Suppressor macrophage (primary cell): ENCODE measurements at regions not wholly inside any gene's neighbourhood (a gene's known extent, or its start where the extent isn't known, plus 50 kb on each side); places are given as distances from the start of the nearest gene placed in this dataset.

Experiments used
- DNase-seq, 4 experiments: peaks; one replicate each; pipeline ENCODE4 v3.0.0-alpha.2; 2020 to 2022

GRCh38 chr12:67501362-67501761, 147.2 kb upstream of the DYRK2 start:
- no peak for DNase-seq

- DNase-seq, result peak; percentile 11 to 60 (median 34)
Observed at GRCh38 chr12:67504026-67504425, 144.5 kb upstream of the DYRK2 start.

- no peak for DNase-seq
Observed at GRCh38 chr12:67506739-67507138, 141.8 kb upstream of the DYRK2 start.

- no peak for DNase-seq
Observed at GRCh38 chr12:67508830-67509229, 139.7 kb upstream of the DYRK2 start.

- DNase-seq, result no peak
Observed at GRCh38 chr12:67509666-67510386, 138.7 kb upstream of the DYRK2 start.

- no peak for DNase-seq
Observed at GRCh38 chr12:67512061-67512460, 136.5 kb upstream of the DYRK2 start.

GRCh38 chr12:67514502-67514901, 134.0 kb upstream of the DYRK2 start:
- DNase-seq, result no peak

GRCh38 chr12:67515679-67516340, 132.7 kb upstream of the DYRK2 start:
- DNase-seq, result peak in 1 of 4 experiments; percentile 13

- DNase-seq, result peak in 2 of 4 experiments; percentile 7 to 16
Observed at GRCh38 chr12:67517181-67517887, 131.2 kb upstream of the DYRK2 start.

GRCh38 chr12:67519484-67520433, 128.8 kb upstream of the DYRK2 start:
- DNase-seq, result no peak

- DNase-seq, result no peak
Observed at GRCh38 chr12:67520606-67521005, 127.9 kb upstream of the DYRK2 start.

- DNase-seq, result no peak
Observed at GRCh38 chr12:67522222-67522621, 126.3 kb upstream of the DYRK2 start.

- no peak for DNase-seq
Observed at GRCh38 chr12:67523538-67523937, 125.0 kb upstream of the DYRK2 start.

- DNase-seq, result peak; percentile 28 to 64 (median 59)
Observed at GRCh38 chr12:67524861-67525616, 123.5 kb upstream of the DYRK2 start.

GRCh38 chr12:67525617-67525884, 123.0 kb upstream of the DYRK2 start:
- no peak for DNase-seq

GRCh38 chr12:67526129-67526528, 122.4 kb upstream of the DYRK2 start:
- no peak for DNase-seq

- DNase-seq, result no peak
Observed at GRCh38 chr12:67531051-67531450, 117.5 kb upstream of the DYRK2 start.

GRCh38 chr12:67531501-67531900, 117.0 kb upstream of the DYRK2 start:
- no peak for DNase-seq

GRCh38 chr12:67533159-67533558, 115.4 kb upstream of the DYRK2 start:
- no peak for DNase-seq

GRCh38 chr12:67534046-67534445, 114.5 kb upstream of the DYRK2 start:
- DNase-seq, result no peak

- DNase-seq, result no peak
Observed at GRCh38 chr12:67534681-67535080, 113.9 kb upstream of the DYRK2 start.

GRCh38 chr12:67535176-67535575, 113.4 kb upstream of the DYRK2 start:
- DNase-seq, result no peak
